GM10248 (cell line): ENCODE measurements at regions not wholly inside any gene's neighbourhood (a gene's known extent, or its start where the extent isn't known, plus 50 kb on each side); places are given as distances from the start of the nearest gene placed in this dataset.

ENCODE experiments used
- CTCF ChIA-PET: fragments of 300-600 bp; sonication (Branson Sonifier 250); formaldehyde crosslinking; extraction: SDS; loops from one replicate; lab custom pipeline; 2021; ENCODE audit warnings: antibody characterized with exemption; lab: Yijun Ruan, JAX
- POLR2A ChIA-PET: fragments of 350-650 bp; sonication (Branson Sonifier 250); formaldehyde crosslinking; extraction: SDS; loops from one replicate; lab custom pipeline; 2020; ENCODE audit warnings: antibody characterized with exemption; lab: Yijun Ruan, JAX
- DNase-seq: peaks from one replicate; pipeline ENCODE4 v3.0.0; 2012; ENCODE audit errors: extremely low spot score
- CTCF ChIP-seq: IDR thresholded peaks from 2 replicates; pipeline ENCODE4 v1.5.1; 2012; ENCODE audit warnings: mild to moderate bottlenecking, low read depth; ENCODE audit errors: extremely low read depth, missing control alignments, control extremely low read depth

- no peak for TF ChIP-seq CTCF
- DNase-seq = no peak
- POLR2A ChIA-PET = no interaction called here
- CTCF ChIA-PET = interaction anchor here (1.2 kb wide), 1 partner anchor 189 kb away, joined by 3 read pairs; no protein-coding TSS in a partner anchor
These were observed 84.3 kb upstream of the MAFB start for GRCh38 chr20:40773376-40773775.

- ChIA-PET CTCF (interaction anchor here (1.3 kb wide), 1 partner anchor 16 kb away, joined by 3 read pairs; no protein-coding TSS in a partner anchor), POLR2A (no interaction called here)
- TF ChIP-seq CTCF = no peak
- DNase-seq = no peak
These were observed 85.2 kb upstream of the MAFB start for GRCh38 chr20:40774252-40774651.

GRCh38 chr20:40775561-40776146 lies 86.6 kb upstream of the MAFB start:
- CTCF ChIA-PET = interaction anchor here (0.9 to 1.3 kb wide), 3 partner anchors 13 to 34 kb away, joined by 3 to 4 read pairs (median 3); no protein-coding TSS in a partner anchor
- no peak for DNase-seq
- no peak for TF ChIP-seq CTCF
- POLR2A ChIA-PET = no interaction called here

- POLR2A ChIA-PET = no interaction called here
- CTCF ChIA-PET = interaction anchor here (1.3 kb wide), 2 partner anchors 12 to 35 kb away, joined by 3 to 4 read pairs; no protein-coding TSS in a partner anchor
- no peak for TF ChIP-seq CTCF
- no peak for DNase-seq
These were observed 87.7 kb upstream of the MAFB start for GRCh38 chr20:40776466-40777457.

- ChIA-PET CTCF (interaction anchor here (1.7 kb wide), 1 partner anchor 37 kb away, joined by 5 read pairs; no protein-coding TSS in a partner anchor), POLR2A (no interaction called here)
- DNase-seq = no peak
- no peak for TF ChIP-seq CTCF
These were observed 88.6 kb upstream of the MAFB start for GRCh38 chr20:40777653-40778052.

- DNase-seq = no peak
- ChIA-PET CTCF (interaction anchor here (1.0 to 1.7 kb wide), 3 partner anchors 9 to 39 kb away, joined by 3 to 5 read pairs (median 3); no protein-coding TSS in a partner anchor), POLR2A (no interaction called here)
These were observed 90.0 kb upstream of the MAFB start for GRCh38 chr20:40778894-40779496.

More at GRCh38 chr20:40778894-40779496, 90.0 kb upstream of the MAFB start:
- no peak for TF ChIP-seq CTCF
